Naive B cell (primary cell): ENCODE measurements at regions not wholly inside any gene's neighbourhood (a gene's known extent, or its start where the extent isn't known, plus 50 kb on each side); places are given as distances from the start of the nearest gene placed in this dataset.
"Not testable (repeated sequence)": the region's sequence is repeated elsewhere in the genome, so short reads cannot be mapped to it uniquely, and the experiment has no call there.

Experiments
- ATAC-seq, 2 donors: fragments of 150-1000 bp; cut with Tn5 transposase; 2 replicates each; pipeline ENCODE4 v1.10.0; 2021; ENCODE audit warnings: low read depth in 2 of 2, mild to moderate bottlenecking in 2 of 2, moderate library complexity in 2 of 2
- DNase-seq: peaks from one replicate; pipeline ENCODE4 v3.0.0; 2022
- H3K27ac Mint-ChIP-seq, 6 donors: one replicate each; pipeline ENCODE4 v1.8.0; 2020 to 2022; ENCODE audit warnings: mild to moderate bottlenecking in 6 of 6, mixed read lengths in 6 of 6, moderate library complexity in 5 of 6, inconsistent platforms in 2 of 6
- H3K27me3 Mint-ChIP-seq, 3 donors: one replicate each; pipeline ENCODE4 v1.8.0; 2021 to 2022; ENCODE audit warnings: mixed read lengths in 3 of 3, mild to moderate bottlenecking in 1 of 3
- H3K36me3 Mint-ChIP-seq, 2 donors: one replicate each; pipeline ENCODE4 v1.8.0; 2020 to 2022; ENCODE audit warnings: mixed read lengths in 2 of 2, inconsistent platforms in 1 of 2, mild to moderate bottlenecking in 1 of 2
- H3K4me1 Mint-ChIP-seq, 3 donors: one replicate each; pipeline ENCODE4 v1.8.0; 2020 to 2022; ENCODE audit warnings: mixed read lengths in 3 of 3, inconsistent platforms in 1 of 3, mild to moderate bottlenecking in 1 of 3, moderate library complexity in 1 of 3
- H3K4me3 Mint-ChIP-seq, 8 donors: one replicate each; pipeline ENCODE4 v1.8.0; 2020 to 2022; ENCODE audit warnings: mild to moderate bottlenecking in 8 of 8, mixed read lengths in 8 of 8, moderate library complexity in 8 of 8, inconsistent platforms in 2 of 8
- H3K9me3 Mint-ChIP-seq, 7 donors: one replicate each; pipeline ENCODE4 v1.8.0; 2020 to 2022; ENCODE audit warnings: mixed read lengths in 7 of 7, mild to moderate bottlenecking in 5 of 7, inconsistent platforms in 2 of 7, moderate library complexity in 1 of 7

DNA sequence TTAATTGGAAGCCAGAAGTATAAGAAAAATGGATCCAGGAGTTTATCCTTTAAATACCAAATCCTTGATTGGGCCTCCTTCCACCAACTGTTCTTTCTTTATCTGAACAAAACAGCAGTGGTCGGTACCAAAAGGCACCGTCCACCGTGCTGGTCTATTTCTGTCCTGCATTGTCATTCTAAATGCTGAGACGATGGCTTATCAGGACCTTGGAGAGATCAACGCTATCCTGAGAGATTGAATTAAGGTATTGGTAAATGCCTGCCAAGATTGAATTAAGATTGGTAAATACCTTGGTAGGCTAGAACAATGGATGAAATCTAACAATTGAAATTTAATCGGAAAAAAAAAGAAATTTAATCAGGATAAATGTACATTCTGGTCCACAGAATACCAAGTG, 73.4 kb upstream of the SOD1 start:
- peaks cover 4 to 19% (median 6%) of the 10 kb centered on the region in 3 donors for H3K27me3 Mint-ChIP-seq
- H3K27ac Mint-ChIP-seq, result peak overlapping the region in 1 of 6 donors; percentile 32
- ATAC-seq, result no peak
- H3K9me3 Mint-ChIP-seq, result no peaks in the 10 kb centered on the region
- no peak overlapping the region for H3K4me3 Mint-ChIP-seq
- no peaks in the 10 kb centered on the region for H3K36me3 Mint-ChIP-seq
- no peaks in the 10 kb centered on the region for H3K4me1 Mint-ChIP-seq
- DNase-seq, result no peak

- not testable (repeated sequence) for H3K4me3 Mint-ChIP-seq, ATAC-seq, H3K36me3 Mint-ChIP-seq, H3K9me3 Mint-ChIP-seq, DNase-seq, H3K4me1 Mint-ChIP-seq, H3K27ac Mint-ChIP-seq
- H3K27me3 Mint-ChIP-seq, result peaks cover 6 to 12% (median 9%) of the 10 kb centered on the region in 3 donors
These were observed 75.6 kb upstream of the SOD1 start for GRCh38 chr21:31583937-31584336.

GRCh38 chr21:31583498-31583897, 76.0 kb upstream of the SOD1 start:
- H3K36me3 Mint-ChIP-seq, result no peaks in the 10 kb centered on the region
- H3K27me3 Mint-ChIP-seq, result peaks cover 6 to 12% (median 9%) of the 10 kb centered on the region in 3 donors
- H3K4me1 Mint-ChIP-seq, result no peaks in the 10 kb centered on the region
- no peak for DNase-seq
- no peak for ATAC-seq
- H3K9me3 Mint-ChIP-seq, result no peaks in the 10 kb centered on the region
- H3K4me3 Mint-ChIP-seq, result no peak overlapping the region
- no peak overlapping the region for H3K27ac Mint-ChIP-seq

DNA sequence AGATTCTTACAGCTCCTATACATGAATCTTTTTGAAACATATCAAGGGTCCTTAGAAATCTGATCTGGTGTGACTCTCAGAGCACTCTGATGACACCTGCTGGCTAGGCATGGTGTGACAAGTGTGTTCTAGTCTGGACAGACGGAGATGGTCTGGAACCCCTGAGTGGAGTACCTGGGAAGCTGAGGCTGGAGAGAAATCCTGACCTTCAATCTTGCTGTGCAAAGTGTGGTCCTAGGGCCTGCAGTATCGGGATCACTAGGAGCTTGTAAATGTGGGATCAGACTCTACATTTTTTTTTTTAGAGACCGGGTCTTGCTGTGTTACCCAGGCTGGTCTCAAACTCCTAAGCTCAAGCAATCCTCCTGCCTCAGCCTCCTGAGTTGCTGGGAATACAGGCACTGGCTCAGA, 78.6 kb upstream of the SOD1 start:
- H3K4me1 Mint-ChIP-seq, result no peaks in the 10 kb centered on the region
- H3K4me3 Mint-ChIP-seq, result no peak overlapping the region
- peak; percentile 44 for DNase-seq
- no peaks in the 10 kb centered on the region for H3K36me3 Mint-ChIP-seq
- H3K9me3 Mint-ChIP-seq, result no peaks in the 10 kb centered on the region
- peak; percentile 46 to 51 for ATAC-seq
- H3K27me3 Mint-ChIP-seq, result peaks cover 9 to 12% (median 10%) of the 10 kb centered on the region in 3 donors
- peak overlapping the region in 1 of 6 donors; percentile 25 for H3K27ac Mint-ChIP-seq

GRCh38 chr21:31577271-31577670, 82.2 kb upstream of the SOD1 start:
- DNase-seq, result no peak
- Mint-ChIP-seq H3K9me3 (peaks cover 0 to 10% (median 3%) of the 10 kb centered on the region in 7 donors), H3K4me1 (no peaks in the 10 kb centered on the region), H3K4me3 (no peak overlapping the region), H3K27me3 (peaks cover 9 to 12% (median 10%) of the 10 kb centered on the region in 3 donors), H3K27ac (no peak overlapping the region), H3K36me3 (no peaks in the 10 kb centered on the region)
- ATAC-seq, result no peak

DNA sequence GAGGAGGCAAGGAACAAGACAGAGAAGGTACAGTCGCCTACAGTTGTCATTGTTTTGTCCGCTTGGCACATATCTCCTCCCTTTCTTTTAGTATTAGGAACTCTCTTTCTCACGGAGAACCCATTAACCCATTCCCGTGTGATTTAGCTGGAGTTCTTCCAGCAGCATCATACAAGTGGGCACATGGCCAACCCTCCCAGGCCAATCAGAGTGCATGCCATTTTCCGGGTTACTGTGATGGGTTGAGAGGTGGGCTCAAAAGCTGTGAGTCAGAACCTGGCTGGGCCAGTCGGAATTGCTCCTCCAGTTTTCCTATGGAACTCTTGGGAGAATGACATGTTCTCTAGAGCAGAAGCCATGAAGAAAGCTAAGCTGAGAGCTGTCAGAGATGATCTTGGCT, 83.1 kb upstream of the SOD1 start:
- ATAC-seq, result no peak
- DNase-seq, result no peak
- peaks cover 0 to 10% (median 3%) of the 10 kb centered on the region in 7 donors for H3K9me3 Mint-ChIP-seq
- H3K4me1 Mint-ChIP-seq, result no peaks in the 10 kb centered on the region
- no peak overlapping the region for H3K27ac Mint-ChIP-seq
- peaks cover 9 to 12% (median 10%) of the 10 kb centered on the region in 3 donors for H3K27me3 Mint-ChIP-seq
- peak overlapping the region in 1 of 8 donors; percentile 34 for H3K4me3 Mint-ChIP-seq
- H3K36me3 Mint-ChIP-seq, result no peaks in the 10 kb centered on the region

- ATAC-seq, result no peak
- Mint-ChIP-seq H3K27me3 (peaks cover 5 to 9% (median 6%) of the 10 kb centered on the region in 3 donors), H3K4me3 (no peak overlapping the region), H3K9me3 (peaks cover 0 to 10% (median 3%) of the 10 kb centered on the region in 7 donors), H3K36me3 (no peaks in the 10 kb centered on the region), H3K27ac (no peak overlapping the region), H3K4me1 (no peaks in the 10 kb centered on the region)
- no peak for DNase-seq
These were observed 86.3 kb upstream of the SOD1 start for GRCh38 chr21:31573217-31573616.

DNA sequence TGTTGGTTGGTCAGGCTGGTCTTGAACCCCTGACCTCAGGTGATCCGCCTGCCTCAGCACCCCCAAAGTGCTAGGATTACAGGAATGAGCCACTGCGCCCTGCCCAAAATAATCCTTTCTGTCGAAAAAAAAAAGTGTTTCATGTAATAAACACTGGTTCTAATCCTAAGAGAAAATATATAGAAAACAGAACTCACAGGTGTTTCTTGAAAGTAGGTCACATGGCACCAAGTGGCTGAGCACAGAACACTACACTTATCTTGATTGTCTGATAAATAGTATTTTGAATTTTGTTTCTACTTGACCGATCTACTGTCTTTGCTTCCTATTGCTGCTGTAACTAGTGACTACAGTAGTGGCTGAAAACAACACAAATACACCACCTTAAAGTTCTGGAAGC, 87.6 kb upstream of the SOD1 start:
- H3K4me1 Mint-ChIP-seq, result no peaks in the 10 kb centered on the region
- H3K9me3 Mint-ChIP-seq, result peaks cover 0 to 10% (median 3%) of the 10 kb centered on the region in 7 donors
- H3K27me3 Mint-ChIP-seq, result no peaks in the 10 kb centered on the region
- ATAC-seq (no peak), DNase-seq (no peak)
- H3K27ac Mint-ChIP-seq, result no peak overlapping the region
- H3K4me3 Mint-ChIP-seq, result no peak overlapping the region
- H3K36me3 Mint-ChIP-seq, result no peaks in the 10 kb centered on the region

DNA sequence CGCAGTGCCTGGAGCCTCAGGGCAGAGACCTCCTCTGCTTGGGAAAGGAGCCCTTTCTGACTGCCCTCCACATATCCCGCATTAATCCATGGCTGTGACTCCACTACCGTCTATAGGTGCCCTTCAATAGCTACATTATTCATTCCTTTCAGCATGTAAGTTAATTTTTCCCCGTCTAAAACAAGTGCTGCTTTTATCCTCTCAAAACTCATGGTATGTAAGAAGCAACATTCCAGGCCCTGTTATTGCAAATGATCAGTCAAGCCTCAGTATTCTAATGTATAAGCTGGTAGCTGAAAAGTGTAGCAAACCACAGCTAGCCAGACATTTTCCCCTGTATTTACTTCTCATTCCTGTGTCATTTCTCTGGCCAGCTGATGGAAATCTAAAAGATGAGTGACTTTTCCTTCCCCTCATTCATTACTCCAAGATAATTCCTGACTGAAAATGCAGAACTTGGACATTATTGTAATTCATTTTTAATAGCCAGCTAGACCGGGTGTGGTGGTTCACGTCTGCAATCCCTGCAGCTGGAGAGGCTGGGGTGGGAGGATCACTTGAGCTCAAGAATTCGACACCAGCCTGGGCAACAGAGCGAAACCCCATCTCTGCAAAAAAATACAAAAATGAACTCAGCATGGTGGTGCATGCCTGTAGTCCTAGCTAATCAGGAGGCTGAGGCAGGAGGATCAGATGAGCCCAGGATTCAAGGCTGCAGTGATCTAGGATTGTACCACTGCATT, 88.5 kb upstream of the SOD1 start:
- Mint-ChIP-seq H3K36me3 (no peaks in the 10 kb centered on the region), H3K9me3 (peaks cover 0 to 10% (median 3%) of the 10 kb centered on the region in 7 donors), H3K27me3 (no peaks in the 10 kb centered on the region), H3K4me1 (no peaks in the 10 kb centered on the region), H3K27ac (peak overlapping the region in 1 of 6 donors; percentile 47), H3K4me3 (no peak overlapping the region)
- ATAC-seq (no peak), DNase-seq (no peak)

- H3K4me1 Mint-ChIP-seq, result no peaks in the 10 kb centered on the region
- H3K36me3 Mint-ChIP-seq, result no peaks in the 10 kb centered on the region
- H3K4me3 Mint-ChIP-seq, result no peak overlapping the region
- ATAC-seq, result no peak
- H3K27ac Mint-ChIP-seq, result no peak overlapping the region
- no peaks in the 10 kb centered on the region for H3K27me3 Mint-ChIP-seq
- DNase-seq, result no peak
- H3K9me3 Mint-ChIP-seq, result peaks cover 0 to 3% (median 0%) of the 10 kb centered on the region in 7 donors
These were observed 92.9 kb upstream of the SOD1 start for GRCh38 chr21:31566611-31567010.

GRCh38 chr21:31566064-31566463, 93.4 kb upstream of the SOD1 start:
- no peak for ATAC-seq
- no peaks in the 10 kb centered on the region for H3K36me3 Mint-ChIP-seq
- peaks cover 0 to 3% (median 0%) of the 10 kb centered on the region in 7 donors for H3K9me3 Mint-ChIP-seq
- no peak for DNase-seq
- H3K4me1 Mint-ChIP-seq, result no peaks in the 10 kb centered on the region
- H3K4me3 Mint-ChIP-seq, result no peak overlapping the region
- H3K27ac Mint-ChIP-seq, result no peak overlapping the region
- H3K27me3 Mint-ChIP-seq, result no peaks in the 10 kb centered on the region

- Mint-ChIP-seq H3K27ac (no peak overlapping the region), H3K4me3 (peak overlapping the region in 1 of 8 donors; percentile 2), H3K4me1 (peaks cover 8 to 10% (median 9%) of the 10 kb centered on the region in 3 donors), H3K36me3 (no peaks in the 10 kb centered on the region), H3K27me3 (peaks cover 0 to 9% (median 0%) of the 10 kb centered on the region in 3 donors), H3K9me3 (peaks cover 0 to 3% (median 0%) of the 10 kb centered on the region in 7 donors)
- no peak for ATAC-seq
- DNase-seq, result no peak
These were observed 95.1 kb upstream of the SOD1 start for GRCh38 chr21:31564439-31564838.

DNA sequence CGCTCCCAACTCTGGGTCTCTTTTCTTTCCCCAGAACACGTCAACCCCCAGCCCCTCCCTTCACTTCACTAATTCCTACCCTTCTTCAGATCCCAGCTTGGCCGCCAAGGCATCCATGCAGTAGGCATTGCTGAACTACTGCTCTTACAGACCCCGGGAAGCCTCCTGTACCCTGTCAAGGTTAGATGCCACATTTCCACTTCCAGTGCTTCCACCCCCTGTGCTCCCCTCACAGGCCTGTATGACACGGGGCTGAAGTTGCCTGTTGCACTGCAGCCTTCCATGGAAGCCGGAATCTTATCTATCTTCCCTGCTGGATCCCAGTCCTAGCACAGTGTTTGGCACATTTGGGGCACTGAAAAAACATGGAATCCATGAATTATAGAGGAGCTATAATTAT, 99.0 kb upstream of the SOD1 start:
- Mint-ChIP-seq H3K4me3 (peak overlapping the region; percentile 74 to 97 (median 92)), H3K4me1 (peaks cover 11 to 21% (median 12%) of the 10 kb centered on the region in 3 donors), H3K36me3 (no peaks in the 10 kb centered on the region), H3K9me3 (peaks cover 0 to 3% (median 0%) of the 10 kb centered on the region in 7 donors), H3K27me3 (peaks cover 7 to 25% (median 15%) of the 10 kb centered on the region in 3 donors), H3K27ac (peak overlapping the region in 2 of 6 donors; percentile 8 to 9)
- DNase-seq, result no peak
- no peak for ATAC-seq

GRCh38 chr21:31559368-31560119, 99.9 kb upstream of the SOD1 start:
- peak overlapping the region; percentile 82 to 97 (median 92) for H3K4me3 Mint-ChIP-seq
- peak overlapping the region in 2 of 6 donors; percentile 42 to 49 for H3K27ac Mint-ChIP-seq
- H3K36me3 Mint-ChIP-seq, result no peaks in the 10 kb centered on the region
- peak; percentile 88 for DNase-seq
- peaks cover 11 to 21% (median 12%) of the 10 kb centered on the region in 3 donors for H3K4me1 Mint-ChIP-seq
- ATAC-seq, result peak; percentile 78 to 81
- peaks cover 7 to 34% (median 25%) of the 10 kb centered on the region in 3 donors for H3K27me3 Mint-ChIP-seq
- peaks cover 0 to 3% (median 0%) of the 10 kb centered on the region in 7 donors for H3K9me3 Mint-ChIP-seq
